ENCODE measurements at regions not wholly inside any gene's neighbourhood (a gene's known extent, or its start where the extent isn't known, plus 50 kb on each side); places are given as distances from the start of the nearest gene placed in this dataset.

- intact Hi-C loops (cut with micrococcal nuclease): loop anchor here (10.0 kb wide), 2 partner anchors 162 to 322 kb away; no protein-coding TSS in a partner anchor
- Mint-ChIP-seq H3K9me3 (peaks cover 3% of the 10 kb centered on the region), H3K27ac (no peak overlapping the region), H3K4me3 (no peak overlapping the region), H3K4me1 (ENCODE audit: low read depth) (no peaks in the 10 kb centered on the region), H3K36me3 (ENCODE audit: low read depth) (peaks cover 7% of the 10 kb centered on the region), H3K27me3 (ENCODE audit: low read depth) (no peaks in the 10 kb centered on the region)
- CTCF ChIA-PET: interaction anchor here (0.6 to 1.6 kb wide), 5 partner anchors 13 to 827 kb away, joined by 3 to 7 read pairs (median 4); no protein-coding TSS in a partner anchor
- peak; percentile 54 for DNase-seq
These were observed 133.7 kb downstream of the AEBP2 start for GRCh38 chr12:19572920-19573558.

GRCh38 chr12:19573866-19574265 is 134.6 kb downstream of the AEBP2 start:
- DNase-seq: no peak
- Mint-ChIP-seq H3K9me3 (no peaks in the 10 kb centered on the region), H3K27me3 (ENCODE audit: low read depth) (no peaks in the 10 kb centered on the region), H3K4me3 (no peak overlapping the region), H3K4me1 (ENCODE audit: low read depth) (no peaks in the 10 kb centered on the region), H3K27ac (no peak overlapping the region), H3K36me3 (ENCODE audit: low read depth) (peaks cover 8% of the 10 kb centered on the region)
- CTCF ChIA-PET: interaction anchor here (1.0 kb wide), 1 partner anchor 67 kb away, joined by 4 read pairs; no protein-coding TSS in a partner anchor
- intact Hi-C loops (cut with micrococcal nuclease): loop anchor here (10.0 kb wide), 2 partner anchors 161 to 321 kb away; no protein-coding TSS in a partner anchor

- Mint-ChIP-seq H3K4me1 (ENCODE audit: low read depth) (no peaks in the 10 kb centered on the region), H3K27me3 (ENCODE audit: low read depth) (no peaks in the 10 kb centered on the region), H3K4me3 (no peak overlapping the region), H3K36me3 (ENCODE audit: low read depth) (peaks cover 10% of the 10 kb centered on the region), H3K27ac (no peak overlapping the region), H3K9me3 (no peaks in the 10 kb centered on the region)
- intact Hi-C loops (cut with micrococcal nuclease): loop anchor here (10.0 kb wide), 2 partner anchors 160 to 320 kb away; no protein-coding TSS in a partner anchor
- DNase-seq: no peak
- CTCF ChIA-PET: interaction anchor here (0.5 kb wide), 1 partner anchor 130 kb away, joined by 3 read pairs; no protein-coding TSS in a partner anchor
These were observed 135.3 kb downstream of the AEBP2 start for GRCh38 chr12:19574601-19575000.

GRCh38 chr12:19575337-19576243 is 136.3 kb downstream of the AEBP2 start:
- no peaks in the 10 kb centered on the region for H3K27me3 Mint-ChIP-seq (ENCODE audit: low read depth)
- CTCF ChIA-PET: interaction anchor here (0.5 to 0.6 kb wide), 2 partner anchors 58 to 131 kb away, joined by 3 read pairs; no protein-coding TSS in a partner anchor
- intact Hi-C loops (cut with micrococcal nuclease): loop anchor here (10.0 kb wide), 2 partner anchors 159 to 319 kb away; no protein-coding TSS in a partner anchor
- no peak for DNase-seq
- peaks cover 16% of the 10 kb centered on the region for H3K36me3 Mint-ChIP-seq (ENCODE audit: low read depth)
- H3K27ac Mint-ChIP-seq: no peak overlapping the region
- H3K9me3 Mint-ChIP-seq: no peaks in the 10 kb centered on the region
- no peak overlapping the region for H3K4me3 Mint-ChIP-seq
- H3K4me1 Mint-ChIP-seq (ENCODE audit: low read depth): no peaks in the 10 kb centered on the region

- Mint-ChIP-seq H3K4me3 (no peak overlapping the region), H3K27ac (no peak overlapping the region), H3K27me3 (ENCODE audit: low read depth) (no peaks in the 10 kb centered on the region), H3K4me1 (ENCODE audit: low read depth) (no peaks in the 10 kb centered on the region), H3K36me3 (ENCODE audit: low read depth) (peaks cover 23% of the 10 kb centered on the region), H3K9me3 (peaks cover 5% of the 10 kb centered on the region)
- intact Hi-C loops (cut with micrococcal nuclease): loop anchor here (10.0 kb wide), 2 partner anchors 158 to 318 kb away; no protein-coding TSS in a partner anchor
- no peak for DNase-seq
- CTCF ChIA-PET: no interaction called here
These were observed 137.4 kb downstream of the AEBP2 start for GRCh38 chr12:19576506-19577280.

GRCh38 chr12:19577281-19577530 is 137.9 kb downstream of the AEBP2 start:
- H3K9me3 Mint-ChIP-seq: peaks cover 10% of the 10 kb centered on the region
- no peak for DNase-seq
- peaks cover 28% of the 10 kb centered on the region for H3K36me3 Mint-ChIP-seq (ENCODE audit: low read depth)
- no peak overlapping the region for H3K27ac Mint-ChIP-seq
- CTCF ChIA-PET: no interaction called here
- intact Hi-C loops (cut with micrococcal nuclease): loop anchor here (10.0 kb wide), 2 partner anchors 158 to 318 kb away; no protein-coding TSS in a partner anchor
- no peaks in the 10 kb centered on the region for H3K4me1 Mint-ChIP-seq (ENCODE audit: low read depth)
- H3K27me3 Mint-ChIP-seq (ENCODE audit: low read depth): no peaks in the 10 kb centered on the region
- H3K4me3 Mint-ChIP-seq: no peak overlapping the region

GRCh38 chr12:19584732-19585131 is 145.4 kb downstream of the AEBP2 start:
- Mint-ChIP-seq H3K27me3 (ENCODE audit: low read depth) (no peaks in the 10 kb centered on the region), H3K9me3 (peaks cover 34% of the 10 kb centered on the region), H3K4me3 (no peak overlapping the region), H3K36me3 (ENCODE audit: low read depth) (peaks cover 42% of the 10 kb centered on the region), H3K4me1 (ENCODE audit: low read depth) (no peaks in the 10 kb centered on the region), H3K27ac (no peak overlapping the region)
- intact Hi-C loops (cut with micrococcal nuclease): no loop called here
- DNase-seq: no peak
- CTCF ChIA-PET: no interaction called here

GRCh38 chr12:19588951-19589350 is 149.7 kb downstream of the AEBP2 start:
- Mint-ChIP-seq H3K27ac (no peak overlapping the region), H3K27me3 (ENCODE audit: low read depth) (no peaks in the 10 kb centered on the region), H3K4me1 (ENCODE audit: low read depth) (no peaks in the 10 kb centered on the region), H3K4me3 (no peak overlapping the region), H3K36me3 (ENCODE audit: low read depth) (peaks cover 12% of the 10 kb centered on the region), H3K9me3 (peaks cover 11% of the 10 kb centered on the region)
- no peak for DNase-seq
- CTCF ChIA-PET: interaction anchor here (0.5 kb wide), 1 partner anchor 336 kb away, joined by 4 read pairs; no protein-coding TSS in a partner anchor
- intact Hi-C loops (cut with micrococcal nuclease): no loop called here

- Mint-ChIP-seq H3K27me3 (ENCODE audit: low read depth) (no peaks in the 10 kb centered on the region), H3K9me3 (no peaks in the 10 kb centered on the region), H3K36me3 (ENCODE audit: low read depth) (no peaks in the 10 kb centered on the region), H3K4me3 (no peak overlapping the region), H3K4me1 (ENCODE audit: low read depth) (no peaks in the 10 kb centered on the region), H3K27ac (no peak overlapping the region)
- no peak for DNase-seq
- CTCF ChIA-PET: no interaction called here
- intact Hi-C loops (cut with micrococcal nuclease): no loop called here
These were observed 152.7 kb downstream of the AEBP2 start for GRCh38 chr12:19591951-19592350.

- intact Hi-C loops (cut with micrococcal nuclease): no loop called here
These were observed 157.3 kb downstream of the AEBP2 start for GRCh38 chr12:19596434-19597166.

GRCh38 chr12:19597167-19598026 is 158.1 kb downstream of the AEBP2 start:
- intact Hi-C loops (cut with micrococcal nuclease): no loop called here
- H3K27ac Mint-ChIP-seq: no peak overlapping the region
- CTCF ChIA-PET: no interaction called here
- no peaks in the 10 kb centered on the region for H3K4me1 Mint-ChIP-seq (ENCODE audit: low read depth)
- H3K27me3 Mint-ChIP-seq (ENCODE audit: low read depth): no peaks in the 10 kb centered on the region
- no peaks in the 10 kb centered on the region for H3K36me3 Mint-ChIP-seq (ENCODE audit: low read depth)
- no peak overlapping the region for H3K4me3 Mint-ChIP-seq
- no peaks in the 10 kb centered on the region for H3K9me3 Mint-ChIP-seq
- no peak for DNase-seq

More at GRCh38 chr12:19596434-19597166, 157.3 kb downstream of the AEBP2 start:
- Mint-ChIP-seq H3K36me3 (ENCODE audit: low read depth) (no peaks in the 10 kb centered on the region), H3K27ac (no peak overlapping the region), H3K9me3 (no peaks in the 10 kb centered on the region), H3K4me1 (ENCODE audit: low read depth) (no peaks in the 10 kb centered on the region), H3K27me3 (ENCODE audit: low read depth) (no peaks in the 10 kb centered on the region), H3K4me3 (no peak overlapping the region)
- CTCF ChIA-PET: no interaction called here
- DNase-seq: no peak
